SK-N-MC (cell line): ENCODE measurements at regions not wholly inside any gene's neighbourhood (a gene's known extent, or its start where the extent isn't known, plus 50 kb on each side); places are given as distances from the start of the nearest gene placed in this dataset.
A peak's percentile ranks its signal among the peaks of the same experiment; 100 is the strongest.

Source experiments
- DNase-seq: peaks from one replicate; pipeline ENCODE4 v3.0.0-alpha.2; 2011; ENCODE audit warnings: low read depth, low spot score
- H3K27ac ChIP-seq: fragments of 200-600 bp; sonication (generic); 2 replicates; pipeline ENCODE4 v1.5.1; 2016; ENCODE audit warnings: mixed run types
- H3K36me3 ChIP-seq: fragments of 200-600 bp; sonication (generic); 2 replicates; pipeline ENCODE4 v1.6.1; 2017; ENCODE audit warnings: antibody characterized with exemption, low read length, mixed read lengths; ENCODE audit not compliant: insufficient read depth
- H3K4me3 ChIP-seq: fragments of 200-600 bp; sonication (generic); 2 replicates; pipeline ENCODE4 v1.5.1; 2016
- H3K9ac ChIP-seq: fragments of 200-600 bp; sonication (generic); 2 replicates; pipeline ENCODE4 v1.8.0; 2017; ENCODE audit warnings: mixed run types, mixed read lengths; ENCODE audit not compliant: insufficient read length
- H3K9me3 ChIP-seq: fragments of 200-600 bp; sonication (generic); 2 replicates; pipeline ENCODE4 v1.6.1; 2017; ENCODE audit warnings: low read depth, mild to moderate bottlenecking, antibody characterized with exemption, low read length, moderate library complexity, mixed read lengths
- EZH2 ChIP-seq: fragments of 200-600 bp; sonication (generic); IDR thresholded peaks from one replicate; pipeline ENCODE4 v1.6.1; 2017; ENCODE audit warnings: antibody characterized with exemption
- FOXP2 ChIP-seq: optimal IDR thresholded peaks from 2 replicates; pipeline ENCODE3; 2011; ENCODE audit warnings: mild to moderate bottlenecking, moderate library complexity; ENCODE audit not compliant: insufficient read depth; ENCODE audit errors: extremely low read length, control extremely low read depth
- POLR2AphosphoS5 ChIP-seq: IDR thresholded peaks from 2 replicates; pipeline ENCODE4 v1.6.1; 2012; ENCODE audit warnings: mild to moderate bottlenecking, low read depth, low read length, borderline replicate concordance

DNA sequence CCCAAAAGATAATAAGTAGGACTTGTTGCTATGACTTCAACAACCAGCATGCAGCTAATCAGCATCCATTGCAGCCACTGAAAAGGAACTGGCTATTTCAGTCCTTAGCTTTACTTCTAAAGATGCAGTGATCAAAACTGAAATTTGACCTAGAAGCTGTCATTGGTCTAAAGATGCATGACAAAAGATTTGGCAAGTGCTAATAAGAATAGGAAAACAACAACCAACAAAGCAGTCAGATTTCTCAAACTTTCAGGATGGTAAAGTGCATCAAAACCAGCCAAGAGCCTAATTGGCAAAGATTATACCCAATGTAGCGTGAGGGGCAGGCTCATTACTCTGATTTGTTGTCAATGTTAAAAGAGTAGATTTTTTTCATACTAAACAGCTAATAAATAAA is 77.1 kb upstream of the WDR17 start:
- Histone ChIP-seq H3K36me3 (no peaks in the 10 kb centered on the region), H3K9me3 (no peaks in the 10 kb centered on the region)
- TF ChIP-seq FOXP2 (no peak), POLR2AphosphoS5 (no peak), EZH2 (no peak)

DNA sequence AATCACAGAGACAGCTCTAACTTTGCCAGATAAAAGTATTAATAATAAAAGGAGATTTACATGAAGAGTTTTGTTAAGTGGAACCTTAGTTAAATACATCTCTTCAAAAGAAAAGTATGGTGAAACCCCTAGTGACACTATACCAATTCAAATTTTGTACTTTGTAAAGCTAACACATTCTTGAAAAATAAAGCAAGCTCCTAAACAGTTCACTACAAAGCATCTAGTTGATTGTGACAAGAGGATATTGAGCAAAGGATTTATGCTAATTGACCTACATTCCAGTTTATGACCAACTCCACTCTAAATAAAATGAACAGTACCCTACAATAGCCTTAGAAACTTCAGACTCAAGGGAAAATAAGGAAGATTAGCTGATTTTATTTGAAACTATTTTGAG is 69.4 kb upstream of the WDR17 start:
- Histone ChIP-seq H3K36me3 (no peaks in the 10 kb centered on the region), H3K27ac (no peak overlapping the region), H3K9me3 (no peaks in the 10 kb centered on the region), H3K4me3 (no peak overlapping the region), H3K9ac (no peak overlapping the region)
- TF ChIP-seq POLR2AphosphoS5 (no peak), FOXP2 (no peak), EZH2 (no peak)
- no peak for DNase-seq

More for the DNA sequence above, 77.1 kb upstream of the WDR17 start:
- Histone ChIP-seq H3K4me3 (no peak overlapping the region), H3K27ac (no peak overlapping the region), H3K9ac (no peak overlapping the region)
- DNase-seq, result no peak

DNA sequence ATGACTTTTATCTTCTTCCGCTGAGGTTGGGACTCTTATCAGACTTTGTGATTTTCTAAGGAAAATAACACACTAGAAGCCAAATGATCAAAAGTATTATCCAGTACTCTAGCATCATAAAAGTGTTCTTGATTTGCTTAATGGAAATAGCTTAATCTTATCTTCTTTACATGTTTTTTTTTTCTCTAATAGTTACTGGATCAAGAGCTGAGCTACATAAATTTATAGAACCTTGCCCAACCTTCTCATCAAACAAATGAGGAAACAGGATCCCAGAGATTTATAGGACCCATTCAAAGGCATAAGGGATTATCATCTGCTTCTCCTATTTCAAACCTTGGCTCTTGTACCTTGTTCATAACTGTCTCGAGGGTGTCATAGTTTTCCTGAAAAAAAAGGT is 68.3 kb upstream of the WDR17 start:
- TF ChIP-seq EZH2 (no peak), FOXP2 (no peak), POLR2AphosphoS5 (no peak)
- H3K4me3 ChIP-seq, result no peak overlapping the region

DNA sequence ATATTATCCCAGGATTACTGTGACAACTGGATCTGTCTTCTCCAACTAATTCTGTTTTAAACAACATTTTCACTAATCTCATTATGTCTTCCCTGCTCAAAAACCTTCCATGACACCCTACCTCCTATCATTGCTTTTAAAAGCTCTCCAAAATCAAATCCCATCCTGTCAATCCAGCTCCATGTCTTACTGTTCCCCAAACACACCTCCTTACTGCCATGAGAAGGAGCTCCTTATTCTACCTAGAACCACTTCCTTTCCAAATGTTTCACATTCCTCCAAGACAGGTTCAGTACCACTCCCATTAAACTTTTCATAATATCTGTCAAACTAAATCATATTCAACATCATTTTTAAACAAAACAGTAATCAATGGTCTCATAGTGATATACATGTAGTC is 66.9 kb upstream of the WDR17 start:
- H3K36me3 ChIP-seq, result no peaks in the 10 kb centered on the region
- H3K9me3 ChIP-seq, result no peaks in the 10 kb centered on the region
- no peak overlapping the region for H3K4me3 ChIP-seq
- peak; percentile 14 for DNase-seq
- H3K9ac ChIP-seq, result no peak overlapping the region
- TF ChIP-seq EZH2 (no peak), POLR2AphosphoS5 (no peak), FOXP2 (no peak)
- H3K27ac ChIP-seq, result no peak overlapping the region

More for the DNA sequence above, 68.3 kb upstream of the WDR17 start:
- H3K36me3 ChIP-seq, result no peaks in the 10 kb centered on the region
- H3K9me3 ChIP-seq, result no peaks in the 10 kb centered on the region
- DNase-seq, result no peak
- no peak overlapping the region for H3K9ac ChIP-seq
- no peak overlapping the region for H3K27ac ChIP-seq

- TF ChIP-seq FOXP2 (no peak), EZH2 (no peak), POLR2AphosphoS5 (no peak)
- H3K27ac ChIP-seq, result no peak overlapping the region
- no peak overlapping the region for H3K4me3 ChIP-seq
- no peak overlapping the region for H3K9ac ChIP-seq
- DNase-seq, result no peak
- H3K36me3 ChIP-seq, result no peaks in the 10 kb centered on the region
- no peaks in the 10 kb centered on the region for H3K9me3 ChIP-seq
Observed at GRCh38 chr4:175999944-176000343, 65.7 kb upstream of the WDR17 start.

DNA sequence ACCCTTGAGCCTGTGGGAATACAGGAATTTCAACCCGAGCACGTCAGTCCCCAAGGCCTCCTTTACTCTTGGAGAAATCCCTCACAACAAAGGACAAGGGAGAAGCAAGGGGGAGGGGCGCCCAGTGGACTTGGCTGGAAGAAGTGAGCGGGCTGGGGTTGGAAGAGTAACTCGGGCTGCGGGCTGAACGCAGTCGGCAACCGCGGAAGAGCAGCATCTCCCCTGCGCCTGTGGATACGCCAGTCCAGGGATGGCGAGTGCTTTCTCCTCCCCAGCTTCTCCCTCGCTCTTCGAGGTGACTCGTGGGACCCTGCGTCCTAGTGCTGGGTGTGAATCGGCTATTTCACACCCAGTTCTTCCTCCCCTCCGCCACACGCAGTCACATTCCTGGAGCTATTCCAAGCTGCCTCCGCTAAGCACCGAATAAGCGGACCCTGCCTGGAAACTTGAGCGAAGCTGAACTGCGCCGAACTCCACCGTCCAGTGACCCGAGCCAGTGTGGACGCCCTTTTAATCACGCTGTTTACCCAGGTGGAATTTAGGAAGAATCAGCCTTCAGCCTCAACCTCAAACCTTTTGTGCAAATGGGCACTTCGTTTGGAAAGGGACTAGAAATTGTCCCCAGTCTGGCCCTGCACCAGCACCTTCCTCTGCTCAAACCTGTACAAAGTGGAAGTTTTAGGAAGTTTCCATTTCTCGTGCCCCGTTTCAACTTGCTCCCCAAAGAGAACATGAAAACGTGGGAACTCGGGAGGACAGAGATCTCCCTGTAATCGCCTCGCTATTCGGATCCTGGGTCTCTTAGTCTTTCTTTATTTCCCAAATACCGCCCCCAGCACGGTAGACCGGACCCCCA is 64.3 kb upstream of the WDR17 start:
- Histone ChIP-seq H3K4me3 (peak overlapping the region; percentile 82), H3K36me3 (no peaks in the 10 kb centered on the region), H3K9ac (peak overlapping the region; percentile 48), H3K27ac (no peak overlapping the region), H3K9me3 (no peaks in the 10 kb centered on the region)
- DNase-seq, result no peak
- no peak for TF ChIP-seq POLR2AphosphoS5

GRCh38 chr4:176002007-176002613 is 63.5 kb upstream of the WDR17 start:
- Histone ChIP-seq H3K36me3 (no peaks in the 10 kb centered on the region), H3K4me3 (peak overlapping the region; percentile 82), H3K9ac (peak overlapping the region; percentile 48), H3K9me3 (no peaks in the 10 kb centered on the region), H3K27ac (no peak overlapping the region)
- no peak for DNase-seq
- TF ChIP-seq EZH2, result no peak
- no peak for TF ChIP-seq FOXP2
- TF ChIP-seq POLR2AphosphoS5, result no peak

DNA sequence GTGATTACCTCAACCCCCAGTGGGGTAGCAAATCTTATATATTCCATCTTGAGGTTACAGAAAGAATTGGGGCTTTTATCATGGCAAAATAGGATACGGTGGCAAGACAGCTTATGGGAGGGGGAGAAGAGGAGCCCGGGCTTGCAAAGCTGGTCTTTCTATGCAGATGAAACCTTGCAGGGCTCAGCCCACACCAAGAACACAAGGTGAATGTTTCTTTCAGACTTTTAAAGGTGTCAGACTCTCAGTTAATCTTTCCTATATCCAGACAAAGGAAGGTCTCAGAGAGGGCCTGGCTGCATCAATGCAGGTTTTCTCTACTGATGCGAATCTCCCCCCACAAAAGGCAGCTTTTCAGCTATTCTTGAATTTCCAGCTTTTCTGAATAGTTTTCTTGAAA is 59.9 kb upstream of the WDR17 start:
- no peak overlapping the region for H3K9ac ChIP-seq
- no peak overlapping the region for H3K4me3 ChIP-seq
- no peaks in the 10 kb centered on the region for H3K36me3 ChIP-seq
- no peak for TF ChIP-seq POLR2AphosphoS5
- no peaks in the 10 kb centered on the region for H3K9me3 ChIP-seq
- no peak overlapping the region for H3K27ac ChIP-seq
- DNase-seq, result no peak

DNA sequence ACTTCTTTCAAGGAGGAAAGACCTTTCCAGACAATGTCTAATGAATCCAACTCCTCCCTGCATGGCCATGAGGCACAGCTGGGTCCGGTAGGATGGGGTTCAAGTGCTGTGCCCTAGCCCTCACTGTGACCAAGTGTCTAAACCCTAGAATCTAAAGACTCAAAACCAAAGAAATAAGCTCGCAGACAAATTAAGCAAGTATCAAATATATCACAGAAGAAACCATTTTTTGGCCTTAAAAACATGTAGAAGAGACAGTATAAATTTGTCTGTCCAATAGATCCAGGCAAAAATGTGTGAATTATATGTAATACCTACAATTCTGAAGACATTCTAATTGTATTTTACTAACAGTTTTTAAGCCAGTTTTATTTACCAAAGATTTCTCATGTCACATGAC is 56.4 kb upstream of the WDR17 start:
- H3K9ac ChIP-seq, result no peak overlapping the region
- no peaks in the 10 kb centered on the region for H3K36me3 ChIP-seq

More for the DNA sequence above, 56.4 kb upstream of the WDR17 start:
- no peak for DNase-seq
- H3K27ac ChIP-seq, result no peak overlapping the region
- H3K4me3 ChIP-seq, result no peak overlapping the region
- no peaks in the 10 kb centered on the region for H3K9me3 ChIP-seq
- TF ChIP-seq POLR2AphosphoS5 (no peak), EZH2 (no peak), FOXP2 (no peak)
